MM.1S (cell line): ENCODE measurements at regions not wholly inside any gene's neighbourhood (a gene's known extent, or its start where the extent isn't known, plus 50 kb on each side); places are given as distances from the start of the nearest gene placed in this dataset.

Source experiments
- DNase-seq: peaks from one replicate; pipeline ENCODE4 v3.0.0-alpha.2; 2015
- H2AFZ ChIP-seq: fragments of 300-600 bp; sonication (generic); 2 replicates; pipeline ENCODE4 v1.6.0; 2016; ENCODE audit warnings: antibody characterized with exemption, low read length
- H3F3A ChIP-seq: fragments of 300-600 bp; sonication (generic); 2 replicates; pipeline ENCODE4 v1.6.1; 2016; ENCODE audit warnings: mild to moderate bottlenecking, antibody characterized with exemption, low read length, moderate library complexity, mixed read lengths; ENCODE audit not compliant: insufficient read depth
- H3K27ac ChIP-seq: fragments of 300-600 bp; sonication (generic); 2 replicates; pipeline ENCODE4 v1.5.1; 2016; ENCODE audit warnings: mild to moderate bottlenecking, low read length
- H3K27me3 ChIP-seq: fragments of 300-600 bp; sonication (generic); replicated peaks from 2 replicates; pipeline ENCODE4 v1.6.0; 2016; ENCODE audit warnings: low read length; ENCODE audit not compliant: insufficient read depth
- H3K36me3 ChIP-seq: fragments of 300-600 bp; sonication (generic); replicated peaks from 2 replicates; pipeline ENCODE4 v1.6.1; 2016; ENCODE audit warnings: mild to moderate bottlenecking, low read length, mixed read lengths; ENCODE audit not compliant: insufficient read depth
- H3K4me1 ChIP-seq: fragments of 300-600 bp; sonication (generic); 2 replicates; pipeline ENCODE4 v1.6.1; 2016; ENCODE audit warnings: low read length, mixed read lengths
- H3K4me2 ChIP-seq: fragments of 300-600 bp; sonication (generic); 2 replicates; pipeline ENCODE4 v1.6.0; 2016; ENCODE audit warnings: low read depth, low read length
- H3K4me3 ChIP-seq: fragments of 300-600 bp; sonication (generic); 2 replicates; pipeline ENCODE4 v1.5.1; 2016; ENCODE audit warnings: low read length, mixed read lengths
- H3K79me2 ChIP-seq: fragments of 300-600 bp; sonication (generic); 2 replicates; pipeline ENCODE4 v1.6.1; 2016; ENCODE audit warnings: mixed run types, low read length, mixed read lengths
- H3K9ac ChIP-seq: fragments of 300-600 bp; sonication (generic); 2 replicates; pipeline ENCODE4 v1.6.1; 2016; ENCODE audit warnings: low read length, mixed read lengths
- H3K9me2 ChIP-seq: fragments of 300-600 bp; sonication (generic); replicated peaks from 2 replicates; pipeline ENCODE4 v1.6.1; 2016; ENCODE audit warnings: mild to moderate bottlenecking, low read length, mixed read lengths; ENCODE audit not compliant: insufficient read depth
- H3K9me3 ChIP-seq: fragments of 300-600 bp; sonication (generic); replicated peaks from 2 replicates; pipeline ENCODE4 v1.6.1; 2016; ENCODE audit warnings: mild to moderate bottlenecking, low read length, mixed read lengths; ENCODE audit not compliant: insufficient read depth
- H4K20me1 ChIP-seq: fragments of 300-600 bp; sonication (generic); 2 replicates; pipeline ENCODE4 v1.6.1; 2016; ENCODE audit warnings: mild to moderate bottlenecking, low read length, moderate library complexity, mixed read lengths; ENCODE audit not compliant: insufficient read depth
- EZH2 ChIP-seq: fragments of 300-600 bp; sonication (generic); optimal IDR thresholded peaks from 2 replicates; pipeline ENCODE3; 2017; ENCODE audit warnings: low read depth, mild to moderate bottlenecking, antibody characterized with exemption, low read length, mixed read lengths
- EZH2phosphoT487 ChIP-seq: fragments of 300-600 bp; sonication (generic); IDR thresholded peaks from 2 replicates; pipeline ENCODE4 v1.6.1; 2018; ENCODE audit warnings: antibody characterized with exemption, low read length
- TF ChIP-seq, protein P1 (sequence below): fragments of 300-600 bp; sonication (generic); IDR thresholded peaks from 2 replicates; pipeline ENCODE4 v1.5.1; 2016; ENCODE audit warnings: antibody characterized with exemption, low read length, mixed read lengths

DNA sequence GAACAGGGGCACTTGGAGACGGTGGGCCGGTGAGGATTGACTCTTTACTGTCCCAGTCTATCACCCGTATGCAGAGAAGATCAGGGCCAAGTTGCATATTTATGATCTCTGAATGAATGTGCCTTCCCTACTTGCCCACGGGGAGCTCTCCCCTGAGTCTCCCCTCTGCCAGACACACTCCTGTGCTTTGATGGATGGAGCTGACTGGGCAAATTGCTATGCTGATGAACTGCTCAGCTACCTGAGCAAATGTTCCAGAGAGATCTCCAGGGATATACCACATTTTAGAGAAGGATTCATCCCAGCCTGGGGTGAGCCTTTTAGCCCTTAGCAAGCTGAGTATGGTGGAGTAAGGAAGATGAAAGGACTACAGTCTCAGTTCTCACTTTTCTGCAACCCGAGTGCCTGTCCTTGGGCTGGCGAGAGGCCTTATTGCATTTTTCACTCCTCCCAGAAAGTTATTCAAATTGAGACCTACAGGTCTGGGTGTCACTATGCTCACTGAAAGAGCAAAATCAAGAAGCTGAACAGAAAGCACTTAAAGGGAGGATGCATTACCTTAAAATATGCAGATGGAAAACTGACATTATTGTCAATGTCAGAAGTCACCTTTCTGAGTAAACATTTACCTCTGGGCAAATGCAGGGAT lies 526.7 kb upstream of the WWC1 start:
- Histone ChIP-seq H4K20me1 (no peaks in the 10 kb centered on the region), H3K9me3 (no peaks in the 10 kb centered on the region), H3K36me3 (no peaks in the 10 kb centered on the region), H3K79me2 (no peaks in the 10 kb centered on the region), H3K4me3 (no peak overlapping the region), H3K27ac (no peak overlapping the region), H3K9ac (no peak overlapping the region), H3F3A (no peaks in the 10 kb centered on the region), H2AFZ (no peak overlapping the region), H3K9me2 (no peaks in the 10 kb centered on the region), H3K4me1 (no peaks in the 10 kb centered on the region), H3K27me3 (no peaks in the 10 kb centered on the region), H3K4me2 (no peak overlapping the region)
- no peak for DNase-seq
- no peak for TF ChIP-seq EZH2phosphoT487
- no peak for TF ChIP-seq EZH2
- TF ChIP-seq, protein P1, sequence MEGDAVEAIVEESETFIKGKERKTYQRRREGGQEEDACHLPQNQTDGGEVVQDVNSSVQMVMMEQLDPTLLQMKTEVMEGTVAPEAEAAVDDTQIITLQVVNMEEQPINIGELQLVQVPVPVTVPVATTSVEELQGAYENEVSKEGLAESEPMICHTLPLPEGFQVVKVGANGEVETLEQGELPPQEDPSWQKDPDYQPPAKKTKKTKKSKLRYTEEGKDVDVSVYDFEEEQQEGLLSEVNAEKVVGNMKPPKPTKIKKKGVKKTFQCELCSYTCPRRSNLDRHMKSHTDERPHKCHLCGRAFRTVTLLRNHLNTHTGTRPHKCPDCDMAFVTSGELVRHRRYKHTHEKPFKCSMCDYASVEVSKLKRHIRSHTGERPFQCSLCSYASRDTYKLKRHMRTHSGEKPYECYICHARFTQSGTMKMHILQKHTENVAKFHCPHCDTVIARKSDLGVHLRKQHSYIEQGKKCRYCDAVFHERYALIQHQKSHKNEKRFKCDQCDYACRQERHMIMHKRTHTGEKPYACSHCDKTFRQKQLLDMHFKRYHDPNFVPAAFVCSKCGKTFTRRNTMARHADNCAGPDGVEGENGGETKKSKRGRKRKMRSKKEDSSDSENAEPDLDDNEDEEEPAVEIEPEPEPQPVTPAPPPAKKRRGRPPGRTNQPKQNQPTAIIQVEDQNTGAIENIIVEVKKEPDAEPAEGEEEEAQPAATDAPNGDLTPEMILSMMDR: no peak

DNA sequence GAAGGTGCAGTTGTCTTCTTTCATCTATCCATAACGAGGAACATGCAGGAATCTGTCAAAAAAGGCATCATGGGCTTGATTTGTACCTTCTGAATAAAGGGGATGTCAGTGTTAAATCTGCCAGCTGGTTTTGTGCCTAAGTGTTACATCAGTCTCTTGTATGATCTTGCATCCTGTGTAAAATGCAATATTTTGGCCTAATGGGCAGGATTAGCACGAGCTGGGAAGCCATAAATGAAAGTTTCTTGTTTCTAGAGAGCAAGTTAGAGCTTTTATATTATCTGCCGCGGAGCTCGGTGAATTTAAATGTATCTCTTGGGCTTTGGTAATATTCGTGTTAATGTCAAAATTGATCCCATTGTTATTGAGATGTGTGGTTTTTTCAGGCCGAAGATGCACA lies 526.1 kb upstream of the WWC1 start:
- TF ChIP-seq EZH2phosphoT487 (no peak), EZH2 (no peak)
- TF ChIP-seq, protein P1: no peak
- H3K27me3 ChIP-seq: no peaks in the 10 kb centered on the region
- no peaks in the 10 kb centered on the region for H3K79me2 ChIP-seq
- no peak overlapping the region for H3K9ac ChIP-seq
- no peak overlapping the region for H3K4me2 ChIP-seq
- H2AFZ ChIP-seq: no peak overlapping the region
- no peaks in the 10 kb centered on the region for H4K20me1 ChIP-seq
- no peak for DNase-seq
- H3K4me1 ChIP-seq: no peaks in the 10 kb centered on the region
- H3K4me3 ChIP-seq: no peak overlapping the region
- no peaks in the 10 kb centered on the region for H3F3A ChIP-seq
- no peaks in the 10 kb centered on the region for H3K36me3 ChIP-seq
- no peaks in the 10 kb centered on the region for H3K9me3 ChIP-seq
- H3K9me2 ChIP-seq: no peaks in the 10 kb centered on the region
- no peak overlapping the region for H3K27ac ChIP-seq

DNA sequence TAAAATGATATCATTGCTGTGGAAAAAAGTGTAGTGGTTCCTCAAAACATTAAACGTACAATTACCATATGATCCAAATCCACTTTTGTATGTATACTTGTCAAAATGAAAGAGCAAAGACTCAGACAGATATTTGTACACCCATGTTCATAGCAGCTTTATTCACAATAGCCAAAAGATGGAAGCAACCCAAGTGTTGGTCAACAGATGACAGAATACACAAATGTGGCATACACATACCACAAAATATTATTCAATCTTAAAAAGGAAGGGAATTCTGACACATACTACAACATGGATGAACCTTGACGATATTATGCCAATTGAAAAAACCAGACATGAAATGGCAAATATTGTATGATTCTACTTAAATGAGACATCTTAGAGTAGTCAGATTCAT lies 524.5 kb upstream of the WWC1 start:
- H3K9me3 ChIP-seq: no peaks in the 10 kb centered on the region
- no peaks in the 10 kb centered on the region for H3K36me3 ChIP-seq
- H3K9me2 ChIP-seq: no peaks in the 10 kb centered on the region
- no peaks in the 10 kb centered on the region for H3K4me1 ChIP-seq
- TF ChIP-seq EZH2: no peak
- TF ChIP-seq, protein P1: no peak
- no peak for TF ChIP-seq EZH2phosphoT487
- H3F3A ChIP-seq: no peaks in the 10 kb centered on the region
- no peak overlapping the region for H3K4me3 ChIP-seq
- no peak for DNase-seq
- no peaks in the 10 kb centered on the region for H3K27me3 ChIP-seq
- H3K27ac ChIP-seq: no peak overlapping the region
- H4K20me1 ChIP-seq: no peaks in the 10 kb centered on the region
- H3K4me2 ChIP-seq: no peak overlapping the region
- H3K9ac ChIP-seq: no peak overlapping the region
- H2AFZ ChIP-seq: no peak overlapping the region
- H3K79me2 ChIP-seq: no peaks in the 10 kb centered on the region
